ENCODE measurements at regions not wholly inside any gene's neighbourhood (a gene's known extent, or its start where the extent isn't known, plus 50 kb on each side); places are given as distances from the start of the nearest gene placed in this dataset.
"Not testable (repeated sequence)": the region's sequence is repeated elsewhere in the genome, so short reads cannot be mapped to it uniquely, and the experiment has no call there.

- DNase-seq = not testable (repeated sequence)
Observed at GRCh38 chr10:64784451-64784850, 1263.2 kb downstream of the REEP3 start.

DNA sequence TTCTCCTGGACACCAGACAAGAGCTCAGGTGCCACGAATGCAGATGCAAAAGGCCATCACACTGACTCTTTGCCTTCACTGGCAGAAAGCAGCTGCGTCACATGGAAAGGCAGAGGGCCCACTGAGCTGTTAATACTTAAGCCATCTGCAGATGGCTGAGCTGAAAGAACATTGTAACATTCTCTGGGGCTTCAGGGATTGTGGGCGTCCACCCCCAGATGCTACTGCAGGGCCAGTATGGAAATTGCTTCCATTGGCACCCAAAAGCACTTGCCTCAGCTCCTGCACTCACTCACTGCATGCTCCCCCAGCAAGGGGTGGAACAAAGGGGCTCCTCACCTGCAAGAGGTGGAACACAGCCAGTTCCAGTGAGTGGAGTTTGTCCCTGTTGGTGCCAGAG is 1264.6 kb downstream of the REEP3 start:
- no peak for DNase-seq

GRCh38 chr10:64786989-64787388 is 1265.8 kb downstream of the REEP3 start:
- no peak for DNase-seq

DNA sequence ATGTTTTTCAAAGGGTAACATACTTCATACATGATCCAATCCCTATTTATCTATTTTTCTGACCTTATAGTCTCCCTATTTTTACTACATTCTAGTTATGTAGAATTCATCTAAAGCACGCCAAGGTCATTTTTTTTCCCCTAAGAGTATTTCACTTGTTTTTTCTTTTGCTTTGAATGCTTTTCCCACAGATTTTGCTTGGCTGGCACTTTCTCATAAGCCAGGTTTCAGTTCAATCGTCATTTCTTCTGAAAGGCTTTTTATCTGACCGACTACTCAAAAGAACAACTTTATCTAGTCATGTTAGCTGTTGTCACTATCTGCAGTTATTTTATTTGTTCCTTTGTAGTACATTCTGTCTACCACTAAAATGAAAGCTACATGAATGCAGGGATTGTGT is 1274.6 kb downstream of the REEP3 start:
- no peak for DNase-seq

DNA sequence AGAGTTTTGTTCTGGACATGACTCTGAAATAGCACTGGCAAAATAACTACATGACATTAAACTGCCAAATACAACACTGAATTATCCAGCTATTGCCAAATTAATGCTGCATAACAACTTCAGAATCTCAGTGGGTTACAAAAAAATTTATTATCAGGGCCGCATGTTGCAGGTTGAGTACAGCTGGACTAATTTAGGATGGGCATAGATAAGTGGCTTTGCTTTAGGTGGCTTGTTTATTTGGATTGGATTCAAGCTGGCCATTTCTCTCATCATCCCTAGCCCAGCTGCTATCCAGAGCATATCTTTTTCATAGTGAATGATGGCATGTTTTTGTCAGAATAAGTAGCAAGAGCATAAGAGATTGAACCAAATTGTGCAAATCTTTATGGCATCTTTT is 1277.1 kb downstream of the REEP3 start:
- no peak for DNase-seq

DNA sequence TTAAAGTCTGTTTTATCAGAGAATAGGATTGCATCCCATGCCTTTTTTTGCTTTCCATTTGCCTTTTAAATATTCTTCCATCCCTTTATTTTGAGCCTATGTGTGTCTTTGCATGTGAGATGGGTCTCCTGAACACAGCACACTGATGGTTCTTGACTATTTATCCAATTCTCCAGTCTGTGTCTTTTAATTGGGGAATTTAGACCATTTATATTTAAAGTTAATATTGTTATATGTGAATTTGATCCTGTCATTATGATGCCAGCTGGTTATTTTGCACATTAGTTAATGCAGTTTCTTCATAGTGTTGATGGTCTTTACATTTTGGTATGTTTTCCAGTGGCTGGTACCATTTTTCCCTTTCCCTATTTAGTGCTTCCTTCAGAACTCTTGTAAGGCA is 1287.0 kb downstream of the REEP3 start:
- not testable (repeated sequence) for DNase-seq

DNA sequence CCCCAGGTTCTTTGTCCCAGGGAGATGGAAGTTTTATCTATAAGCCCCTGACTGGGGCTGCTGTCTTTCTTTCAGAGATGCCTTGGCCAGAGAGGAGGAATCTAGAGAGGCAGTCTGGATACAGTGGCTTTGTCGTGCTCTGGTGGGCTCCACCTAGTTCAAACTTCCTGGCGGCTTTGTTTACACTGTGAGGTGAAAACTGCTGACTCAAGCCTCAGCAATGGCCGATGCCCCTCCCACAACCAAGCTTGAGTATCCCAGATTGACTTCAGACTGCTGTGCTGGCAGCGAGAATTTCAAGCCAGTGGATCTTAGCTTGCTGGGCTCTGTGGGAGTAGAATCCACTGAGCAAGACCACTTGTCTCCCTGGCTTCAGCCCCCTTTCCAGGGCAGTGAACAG is 1288.8 kb downstream of the REEP3 start:
- DNase-seq = not testable (repeated sequence)

DNA sequence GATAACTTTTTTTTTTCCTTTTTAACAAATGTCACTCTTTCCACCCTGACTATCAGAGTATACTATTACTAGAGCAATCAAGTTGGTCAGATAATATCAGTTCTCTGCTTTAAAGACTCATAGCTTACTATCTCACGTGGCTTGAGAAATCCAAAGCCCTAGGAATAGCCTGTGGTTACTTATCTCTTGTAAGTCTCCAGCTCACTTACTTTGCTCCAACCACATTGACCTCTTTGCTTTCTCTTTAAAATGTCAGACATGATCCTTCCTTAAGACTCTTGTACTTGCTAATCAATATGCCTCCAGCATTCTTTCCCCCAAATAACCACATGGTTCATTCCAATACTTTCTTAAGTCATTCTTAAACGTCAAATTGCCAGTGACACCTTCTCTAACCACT is 1292.2 kb downstream of the REEP3 start:
- DNase-seq = no peak

DNA sequence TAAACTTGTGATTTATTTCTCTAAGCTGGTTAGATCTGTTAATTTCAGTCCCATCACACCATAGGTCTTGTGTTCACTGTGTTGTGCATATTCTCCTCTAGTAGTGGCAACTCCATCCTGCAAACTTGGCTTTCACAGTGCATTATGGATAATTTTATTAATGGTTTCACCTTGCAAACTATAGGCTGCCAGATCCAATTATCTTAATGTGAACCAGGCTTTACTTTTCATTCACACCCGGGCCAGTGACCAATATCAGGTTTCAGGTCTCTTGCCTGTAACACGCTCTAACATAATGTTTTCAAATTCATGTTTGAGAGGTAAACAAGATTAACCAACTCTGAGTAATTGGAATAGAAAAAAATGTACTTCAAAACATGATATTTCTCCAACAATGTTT is 1293.0 kb downstream of the REEP3 start:
- no peak for DNase-seq

DNA sequence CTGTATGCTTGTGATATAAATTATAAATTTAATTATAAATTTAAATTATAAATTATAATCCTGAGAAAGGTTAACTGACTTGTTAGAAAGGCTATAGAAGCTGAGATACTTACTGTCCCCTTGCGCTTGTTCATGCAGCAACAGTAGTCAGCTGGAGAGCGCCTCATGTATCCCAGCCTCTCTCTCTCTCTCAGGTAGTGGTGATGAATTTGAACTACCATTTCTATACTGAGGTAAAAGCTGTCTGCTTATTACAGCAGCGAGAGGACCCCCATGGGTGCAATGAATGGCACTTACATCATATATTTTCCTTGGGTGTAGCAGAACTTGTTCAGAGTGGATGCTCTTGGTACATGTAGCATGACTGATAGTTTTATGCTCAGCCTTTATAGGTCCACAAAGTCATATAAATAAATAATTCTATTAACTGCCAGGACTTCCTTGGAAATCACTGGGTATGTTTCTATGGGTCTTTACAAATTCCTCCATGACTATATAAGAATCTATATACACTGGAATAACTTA is 1308.7 kb downstream of the REEP3 start:
- DNase-seq = no peak

DNA sequence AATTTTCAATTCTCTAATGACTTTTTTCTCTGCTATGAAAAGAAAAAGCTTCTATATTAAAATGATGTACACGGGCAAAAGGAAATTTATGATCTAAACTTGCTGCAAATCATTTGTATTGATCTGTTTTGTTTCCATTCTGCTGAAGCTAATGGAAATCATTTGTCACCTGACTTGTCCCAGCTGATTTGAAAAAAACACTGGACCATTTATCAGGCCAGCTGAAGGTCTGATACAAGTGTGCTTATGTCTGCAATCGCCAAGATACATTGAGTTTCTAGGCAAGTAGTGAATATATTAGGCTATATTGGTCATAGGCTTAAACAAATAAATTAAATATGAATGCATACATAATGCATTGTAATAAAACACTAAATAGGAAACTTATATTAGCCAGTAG is 1309.7 kb downstream of the REEP3 start:
- DNase-seq = no peak

DNA sequence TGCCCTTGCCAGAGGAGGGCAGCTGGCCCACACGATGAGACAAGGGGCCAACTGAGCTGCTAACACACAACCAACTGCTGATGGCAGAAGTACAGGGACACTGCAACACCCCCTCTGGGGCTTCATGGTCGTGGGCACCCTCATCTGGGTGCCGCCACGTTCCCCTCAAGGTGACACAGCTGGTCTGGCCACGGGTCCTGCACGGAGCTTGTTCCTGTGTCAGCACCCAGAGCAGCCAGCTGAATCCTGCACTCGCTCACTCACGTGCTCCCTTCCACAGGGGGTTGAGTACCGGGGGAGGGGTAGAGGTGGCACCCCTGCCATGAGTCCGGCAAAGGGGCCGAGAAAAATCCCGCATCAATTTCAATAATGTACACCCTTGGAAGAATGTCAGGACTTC is 1319.1 kb downstream of the REEP3 start:
- no peak for DNase-seq

GRCh38 chr10:64846700-64847099 is 1325.5 kb downstream of the REEP3 start:
- DNase-seq = no peak

GRCh38 chr10:64855941-64856340 is 1334.7 kb downstream of the REEP3 start:
- no peak for DNase-seq

DNA sequence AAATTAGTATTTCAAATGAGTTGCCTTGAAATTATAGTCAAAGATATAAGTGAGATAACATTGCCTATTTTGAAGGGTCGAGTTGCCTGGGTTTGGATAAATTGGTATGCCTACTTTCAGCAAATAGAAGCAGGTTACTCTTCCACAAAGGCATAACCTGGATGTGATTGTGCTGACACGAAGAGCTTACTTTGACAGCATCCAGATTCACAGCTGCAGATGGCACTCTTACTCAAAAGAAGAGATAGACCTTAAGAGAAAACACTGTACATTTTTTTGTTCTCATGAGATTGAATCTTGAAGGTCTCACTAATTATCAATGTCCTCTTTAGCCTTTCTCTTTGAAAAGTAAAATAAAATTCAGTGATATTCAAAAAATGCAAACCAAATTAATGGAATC is 1338.7 kb downstream of the REEP3 start:
- DNase-seq = no peak

DNA sequence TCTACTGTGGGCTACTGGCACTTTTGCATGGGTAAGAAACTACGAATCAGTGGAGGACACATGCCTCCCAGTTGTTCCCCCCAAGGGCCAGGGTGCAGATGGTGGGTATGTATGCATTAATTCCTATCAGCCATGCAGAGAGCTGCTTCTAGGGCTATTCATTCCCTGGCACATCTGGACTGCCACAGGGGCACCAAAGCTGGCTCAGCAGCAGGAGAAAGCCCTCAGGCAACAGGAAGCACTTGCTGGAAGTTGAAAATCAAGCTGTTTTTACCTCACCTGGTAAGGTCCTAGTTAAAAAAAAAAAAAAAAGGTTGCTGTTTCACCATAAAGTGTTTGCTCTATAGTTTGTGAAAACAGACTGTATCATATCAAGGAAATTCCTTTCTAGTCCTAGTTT is 1342.6 kb downstream of the REEP3 start:
- no peak for DNase-seq

- DNase-seq = no peak
Observed at GRCh38 chr10:64867501-64867962, 1346.3 kb downstream of the REEP3 start.

DNA sequence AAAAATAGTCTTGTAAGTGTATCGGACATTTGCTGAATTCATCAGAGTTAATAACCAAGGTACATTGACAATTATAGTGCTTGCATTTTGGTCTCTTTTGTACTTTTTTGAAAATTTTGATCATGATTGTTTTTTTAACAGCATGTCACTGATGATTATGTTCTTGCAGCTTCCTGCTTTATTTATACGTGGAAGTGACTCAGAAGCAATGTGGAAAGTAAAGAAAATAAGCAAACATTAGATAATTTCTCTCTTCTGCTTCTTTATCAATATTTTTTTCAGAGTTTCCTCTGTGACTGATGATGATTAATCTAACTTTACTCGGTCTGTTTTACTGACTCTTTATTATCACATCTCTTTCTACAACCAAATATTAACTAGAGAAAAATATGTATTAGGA is 1351.9 kb downstream of the REEP3 start:
- no peak for DNase-seq

DNA sequence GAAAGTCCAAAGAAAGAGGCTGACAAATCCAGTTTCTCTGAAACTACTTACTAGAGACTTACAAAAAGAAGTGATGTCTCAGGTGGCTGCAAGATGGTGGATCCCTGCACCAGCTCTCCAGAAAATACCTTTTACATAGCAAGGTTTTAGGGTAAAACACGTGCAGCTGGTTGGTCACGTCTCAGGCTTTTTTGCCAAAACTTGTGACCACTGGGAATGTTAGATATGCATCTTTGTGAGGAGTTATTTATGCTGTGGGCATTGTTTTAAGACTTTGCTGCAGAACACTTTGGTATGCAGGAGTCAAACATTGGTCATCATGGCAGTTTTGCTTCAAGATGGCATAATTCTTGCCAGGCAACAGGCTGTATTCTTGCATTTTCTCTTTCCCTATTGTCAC is 1352.8 kb downstream of the REEP3 start:
- DNase-seq = no peak

- no peak for DNase-seq
Observed at GRCh38 chr10:64880546-64880945, 1359.3 kb downstream of the REEP3 start.

- no peak for DNase-seq
Observed at GRCh38 chr10:64881257-64881656, 1360.1 kb downstream of the REEP3 start.

DNA sequence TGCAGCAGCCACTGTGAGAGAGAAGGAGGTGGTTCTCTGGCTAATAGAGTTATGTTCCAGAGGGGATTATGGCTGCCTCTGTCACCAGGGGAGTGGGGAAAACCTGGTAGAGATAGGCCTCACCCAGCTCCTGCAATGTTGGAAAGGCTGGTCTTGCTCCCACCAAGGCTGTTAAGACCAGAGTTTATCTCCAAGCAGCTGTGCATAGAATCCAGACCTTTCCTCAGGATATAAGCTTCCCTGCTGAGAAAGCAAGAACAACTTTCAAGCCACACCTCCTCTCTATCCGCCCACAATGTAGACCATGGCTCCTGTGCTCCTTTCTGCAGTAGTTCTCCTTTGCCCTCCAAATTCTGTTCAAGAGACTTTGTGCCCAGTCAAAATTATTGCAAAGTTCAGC is 1375.4 kb downstream of the REEP3 start:
- no peak for DNase-seq

- DNase-seq = not testable (repeated sequence)
Observed at GRCh38 chr10:64906311-64906710, 1385.1 kb downstream of the REEP3 start.

- DNase-seq = not testable (repeated sequence)
Observed at GRCh38 chr10:64924306-64924705, 1403.1 kb downstream of the REEP3 start.

DNA sequence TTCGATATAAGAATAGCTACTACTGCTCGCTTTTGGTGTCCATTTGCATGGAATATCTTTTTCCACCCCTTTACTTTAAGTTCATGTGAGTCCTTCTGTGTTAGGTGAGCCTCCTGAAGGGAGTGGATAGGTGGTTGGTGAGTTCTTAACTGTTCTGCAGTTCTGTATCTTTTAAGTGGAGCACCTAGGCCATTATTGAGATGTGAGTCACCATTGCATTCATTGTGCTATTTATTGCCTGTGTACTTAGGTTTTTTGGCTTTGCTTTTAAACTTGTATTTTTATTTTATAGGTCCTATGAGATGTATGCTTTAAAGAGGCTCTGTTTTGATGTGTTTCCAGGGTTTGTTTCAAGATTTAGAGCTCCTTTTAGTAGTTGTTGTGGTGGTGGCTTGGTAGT is 1430.8 kb downstream of the REEP3 start:
- no peak for DNase-seq

DNA sequence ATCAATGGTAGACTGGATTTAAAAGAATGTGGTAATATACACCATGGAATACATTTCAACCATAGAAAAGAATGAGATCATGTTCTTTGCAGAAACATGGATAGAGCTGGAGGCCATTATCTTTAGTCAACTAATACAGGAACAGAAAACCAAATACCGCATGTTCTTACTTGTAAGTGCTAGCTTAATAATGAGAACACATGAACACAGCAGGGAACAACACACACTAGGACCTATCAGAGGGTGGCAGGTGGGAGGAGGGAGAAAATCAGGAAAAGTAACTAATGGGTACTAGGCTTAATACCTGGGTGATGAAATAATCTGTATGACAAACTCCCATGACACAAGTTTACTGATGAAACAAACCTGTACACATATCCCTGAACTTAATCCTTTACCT is 1435.2 kb downstream of the REEP3 start:
- no peak for DNase-seq
